ENCODE measurements at regions not wholly inside any gene's neighbourhood (a gene's known extent, or its start where the extent isn't known, plus 50 kb on each side); places are given as distances from the start of the nearest gene placed in this dataset.

- WGBS, 2 donors, result 81 to 86% methylated on average over 7 of the region's 7 CpGs
- ATAC-seq (ENCODE audit: insufficient read depth, low FRiP score), result no peak
- DNase-seq, result no peak
Measured at GRCh38 chr10:124262971-124263370, 155.8 kb downstream of the OAT start.

GRCh38 chr10:124262234-124262865 is 156.4 kb downstream of the OAT start:
- TF ChIP-seq CTCF (IDR thresholded peaks at IDR 0.05; ENCODE audit: control extremely low read depth, extremely low read depth), result no peak
- Histone ChIP-seq H3K36me3 (ENCODE audit: control insufficient read depth in 4 of 4, insufficient read depth in 4 of 4, low read length in 4 of 4) (no peaks in the 10 kb centered on the region), H3K9me3 (ENCODE audit: control insufficient read depth in 4 of 4, insufficient read depth in 3 of 4, low read length in 3 of 4) (peaks cover 0 to 14% (median 0%) of the 10 kb centered on the region in 4 donors), H3K27me3 (ENCODE audit: control insufficient read depth in 3 of 3, insufficient read depth in 3 of 3, low read length in 2 of 3) (no peaks in the 10 kb centered on the region), H3K4me3 (no peak overlapping the region), H3K27ac (ENCODE audit: low read depth in 1 of 2, low read length in 1 of 2) (no peak overlapping the region), H3K4me1 (ENCODE audit: control insufficient read depth in 5 of 5, insufficient read depth in 5 of 5, low read length in 5 of 5) (peaks cover 0 to 6% (median 0%) of the 10 kb centered on the region in 5 donors), H3K9ac (ENCODE audit: insufficient read depth in 1 of 2, low read length in 2 of 2) (no peak overlapping the region)
- 88 to 89% methylated on average over 11 of the region's 11 CpGs for WGBS, 2 donors
- DNase-seq (no peak), ATAC-seq (ENCODE audit: insufficient read depth, low FRiP score) (no peak)

More at GRCh38 chr10:124262971-124263370, 155.8 kb downstream of the OAT start:
- Histone ChIP-seq H3K27me3 (ENCODE audit: control insufficient read depth in 3 of 3, insufficient read depth in 3 of 3, low read length in 2 of 3) (no peaks in the 10 kb centered on the region), H3K9ac (ENCODE audit: insufficient read depth in 1 of 2, low read length in 2 of 2) (no peak overlapping the region), H3K27ac (ENCODE audit: low read depth in 1 of 2, low read length in 1 of 2) (no peak overlapping the region), H3K4me1 (ENCODE audit: control insufficient read depth in 5 of 5, insufficient read depth in 5 of 5, low read length in 5 of 5) (peaks cover 0 to 12% (median 3%) of the 10 kb centered on the region in 5 donors), H3K36me3 (ENCODE audit: control insufficient read depth in 4 of 4, insufficient read depth in 4 of 4, low read length in 4 of 4) (no peaks in the 10 kb centered on the region), H3K9me3 (ENCODE audit: control insufficient read depth in 4 of 4, insufficient read depth in 3 of 4, low read length in 3 of 4) (peaks cover 0 to 14% (median 0%) of the 10 kb centered on the region in 4 donors), H3K4me3 (no peak overlapping the region)
- no peak for TF ChIP-seq CTCF (IDR thresholded peaks at IDR 0.05; ENCODE audit: control extremely low read depth, extremely low read depth)

DNA sequence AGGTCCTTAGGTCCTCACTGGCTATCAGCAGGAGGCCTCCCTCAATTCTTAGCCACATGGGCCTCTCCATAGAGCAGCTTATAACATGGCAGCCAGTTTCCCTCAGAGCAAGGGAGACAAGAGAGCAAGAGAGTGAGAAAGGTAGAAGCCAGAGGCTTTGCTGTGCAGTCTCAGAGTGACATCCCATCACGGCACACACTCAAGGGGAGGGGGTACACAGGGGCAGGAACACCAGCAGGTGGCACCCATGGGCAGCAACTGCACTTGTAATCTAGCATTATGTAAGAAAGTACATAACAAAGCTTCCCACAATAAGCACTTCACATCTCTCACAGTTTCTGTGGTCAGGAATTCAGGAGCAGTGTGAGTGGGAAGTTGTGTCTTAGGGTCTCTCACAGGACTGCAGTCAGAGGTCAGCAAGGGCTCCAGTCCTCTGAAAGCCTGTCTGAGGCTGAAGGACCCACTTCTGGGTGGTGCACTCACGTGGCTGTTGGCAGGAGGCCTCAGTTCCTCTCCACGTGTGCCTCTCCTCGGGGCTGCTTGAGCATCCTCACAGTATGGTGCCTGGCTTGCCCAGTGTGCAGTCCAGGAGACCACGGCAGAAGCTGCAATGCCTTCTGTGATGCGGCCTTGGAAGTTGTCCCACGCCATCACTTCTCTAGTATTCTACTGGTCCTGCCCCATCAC is 159.4 kb downstream of the OAT start:
- WGBS, 2 donors, result 76 to 79% methylated on average over 7 of the region's 7 CpGs
- ATAC-seq (ENCODE audit: insufficient read depth, low FRiP score) (no peak), DNase-seq (no peak)

More for the DNA sequence above, 159.4 kb downstream of the OAT start:
- TF ChIP-seq CTCF (IDR thresholded peaks at IDR 0.05; ENCODE audit: control extremely low read depth, extremely low read depth), result no peak
- H3K4me3 ChIP-seq, result no peak overlapping the region
- no peaks in the 10 kb centered on the region for H3K27me3 ChIP-seq (ENCODE audit: control insufficient read depth in 3 of 3, insufficient read depth in 3 of 3, low read length in 2 of 3)
- no peaks in the 10 kb centered on the region for H3K4me1 ChIP-seq (ENCODE audit: control insufficient read depth in 5 of 5, insufficient read depth in 5 of 5, low read length in 5 of 5)
- H3K9me3 ChIP-seq (ENCODE audit: control insufficient read depth in 4 of 4, insufficient read depth in 3 of 4, low read length in 3 of 4), result peaks cover 0 to 14% (median 0%) of the 10 kb centered on the region in 4 donors
- H3K36me3 ChIP-seq (ENCODE audit: control insufficient read depth in 4 of 4, insufficient read depth in 4 of 4, low read length in 4 of 4), result no peaks in the 10 kb centered on the region
- H3K27ac ChIP-seq (ENCODE audit: low read depth in 1 of 2, low read length in 1 of 2), result no peak overlapping the region
- H3K9ac ChIP-seq (ENCODE audit: insufficient read depth in 1 of 2, low read length in 2 of 2), result no peak overlapping the region

Data from lung (tissue), 11 donors.